IPS DF 4.7 (cell line): ENCODE measurements at regions not wholly inside any gene's neighbourhood (a gene's known extent, or its start where the extent isn't known, plus 50 kb on each side); places are given as distances from the start of the nearest gene placed in this dataset.
"Not testable (repeated sequence)": the region's sequence is repeated elsewhere in the genome, so short reads cannot be mapped to it uniquely, and the experiment has no call there.

Source experiments
- DNase-seq: peaks from one replicate; pipeline ENCODE4 v3.0.0-alpha.2; 2013; ENCODE audit warnings: low spot score; ENCODE audit errors: extremely low read depth

DNA sequence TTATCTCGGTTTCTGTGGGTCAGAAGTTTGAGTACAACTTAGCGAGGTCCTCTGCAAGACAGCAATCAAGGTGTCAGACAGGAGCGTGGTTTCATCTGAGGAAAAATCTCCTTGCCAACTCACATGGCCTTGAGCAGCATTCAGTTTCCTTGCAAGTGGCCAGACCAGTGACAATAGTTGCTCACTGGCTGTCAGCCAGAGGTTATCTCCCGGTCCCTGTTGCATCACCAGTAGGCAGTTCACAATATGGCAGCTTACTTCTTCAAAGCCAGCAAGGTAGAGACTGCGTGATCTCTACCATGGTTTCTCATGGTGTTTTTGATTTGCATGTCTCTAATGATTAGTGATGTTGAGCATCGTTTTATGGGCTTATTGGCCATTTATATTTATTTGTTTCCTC lies 143.8 kb upstream of the DAAM1 start:
- DNase-seq, result no peak

DNA sequence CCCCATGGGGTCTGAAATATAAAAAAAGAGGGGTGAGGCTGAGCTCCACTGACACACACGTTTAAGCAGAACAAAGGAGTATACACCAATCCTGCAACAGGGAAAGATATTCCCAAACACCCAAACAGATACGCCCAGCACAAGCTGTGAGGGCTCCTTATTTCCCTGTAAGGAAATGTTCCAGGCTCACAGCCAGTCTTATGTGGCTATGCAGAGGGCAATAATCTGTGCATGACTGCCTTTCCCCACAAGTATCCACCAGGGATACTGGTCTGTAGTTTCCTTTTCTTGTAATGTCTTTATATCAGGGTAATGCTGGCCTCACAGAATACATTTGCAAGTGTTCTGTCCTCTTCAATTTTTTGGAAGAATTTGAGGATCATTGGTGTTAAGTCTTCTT lies 141.7 kb upstream of the DAAM1 start:
- DNase-seq, result no peak

DNA sequence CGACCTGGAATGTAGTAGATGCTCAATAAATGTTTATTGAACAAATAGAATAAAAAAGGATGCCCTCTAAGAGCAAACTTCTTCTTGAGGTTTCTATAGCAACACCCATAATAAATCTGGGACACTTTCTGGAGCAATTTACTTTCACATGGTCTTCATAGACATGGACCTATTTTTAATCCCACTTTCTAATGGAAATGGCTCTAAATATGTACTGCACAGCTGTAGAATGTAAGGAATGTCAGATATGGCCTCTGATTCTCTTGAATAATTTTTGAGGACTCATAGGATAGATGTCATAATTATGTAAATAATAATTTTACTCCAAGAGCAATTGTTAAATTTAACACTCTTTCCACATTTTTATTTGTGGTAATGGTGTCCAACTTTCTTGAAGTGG lies 133.5 kb upstream of the DAAM1 start:
- DNase-seq, result no peak

DNA sequence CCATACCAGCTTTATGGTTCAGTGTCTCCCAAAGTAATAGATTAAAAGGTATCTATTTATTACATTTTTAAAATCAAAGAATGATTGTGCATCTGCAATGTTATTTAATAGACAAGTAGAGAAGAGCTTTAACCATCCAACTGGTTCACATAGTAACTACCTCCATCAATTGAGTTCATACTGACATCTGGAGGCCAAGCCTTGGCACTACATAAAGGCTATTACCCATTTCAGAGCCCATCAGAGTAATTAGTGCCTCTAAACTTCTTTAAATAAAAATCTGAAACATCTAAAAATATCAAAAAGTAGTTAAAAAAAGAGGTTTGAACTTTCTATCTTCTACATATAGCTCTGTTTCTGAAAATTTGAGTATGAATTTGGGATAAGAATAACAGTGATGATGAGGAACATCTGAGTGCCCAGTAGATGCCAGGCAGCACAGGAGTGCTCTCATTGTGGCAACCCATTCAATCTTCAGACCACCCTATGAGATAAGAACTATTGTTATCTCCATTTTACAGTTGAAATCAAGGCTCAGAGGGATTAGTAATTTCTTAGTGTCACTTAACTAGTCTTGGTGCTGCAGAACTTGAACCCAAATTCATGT lies 132.9 kb upstream of the DAAM1 start:
- DNase-seq, result peak; percentile 3

DNA sequence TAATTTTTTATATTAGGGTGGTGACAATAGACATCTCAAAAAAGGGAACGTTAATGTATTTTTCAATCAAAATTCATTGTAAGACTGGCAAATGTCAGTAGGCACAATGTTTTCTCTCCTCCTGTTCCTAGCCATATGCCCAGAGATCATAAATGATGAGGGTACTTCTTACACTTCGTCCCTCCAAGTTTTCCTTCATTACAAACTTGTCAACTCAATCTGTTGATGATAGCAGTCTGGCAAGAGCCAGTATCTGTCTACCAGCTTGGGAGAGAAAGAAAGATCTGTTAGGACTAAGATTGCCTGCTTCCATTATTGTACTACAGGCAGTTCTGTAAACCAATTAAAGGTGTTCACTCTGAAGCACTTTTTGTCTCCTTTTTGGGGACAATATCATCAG lies 130.9 kb upstream of the DAAM1 start:
- DNase-seq, result no peak

DNA sequence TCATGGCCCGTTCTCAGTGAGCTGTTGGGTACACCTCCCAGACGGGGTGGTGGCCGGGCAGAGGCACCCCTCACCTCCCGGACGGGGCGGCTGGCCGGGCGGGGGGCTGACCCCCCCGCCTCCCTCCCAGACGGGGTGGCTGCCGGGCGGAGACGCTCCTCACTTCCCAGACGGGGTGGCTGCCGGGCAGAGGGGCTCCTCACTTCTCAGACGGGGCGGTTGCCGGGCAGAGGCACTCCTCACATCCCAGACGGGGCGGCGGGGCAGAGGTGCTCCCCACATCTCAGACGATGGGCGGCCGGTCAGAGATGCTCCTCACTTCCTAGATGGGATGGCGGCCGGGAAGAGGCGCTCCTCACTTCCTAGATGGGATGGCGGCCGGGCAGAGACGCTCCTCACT lies 129.7 kb upstream of the DAAM1 start:
- not testable (repeated sequence) for DNase-seq

DNA sequence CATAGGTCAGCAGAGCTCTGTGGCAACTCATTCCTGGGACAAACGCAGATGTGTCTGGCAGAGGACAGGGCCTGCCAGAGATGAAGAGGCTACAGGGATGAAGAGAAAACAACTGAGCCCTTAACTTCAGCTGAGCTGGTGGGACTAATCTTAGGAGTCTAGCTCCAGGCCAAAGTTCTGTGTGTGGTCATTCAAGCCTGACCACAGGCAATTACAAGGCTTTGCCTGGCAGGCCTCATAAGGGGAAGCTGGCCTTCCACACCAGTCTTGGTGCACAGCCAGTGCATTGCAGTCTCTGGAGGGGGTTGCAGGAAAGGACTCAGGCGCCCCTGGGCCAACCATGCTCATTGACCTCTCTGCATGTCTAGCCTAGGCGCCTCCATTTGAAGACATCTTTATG lies 127.6 kb upstream of the DAAM1 start:
- no peak for DNase-seq

DNA sequence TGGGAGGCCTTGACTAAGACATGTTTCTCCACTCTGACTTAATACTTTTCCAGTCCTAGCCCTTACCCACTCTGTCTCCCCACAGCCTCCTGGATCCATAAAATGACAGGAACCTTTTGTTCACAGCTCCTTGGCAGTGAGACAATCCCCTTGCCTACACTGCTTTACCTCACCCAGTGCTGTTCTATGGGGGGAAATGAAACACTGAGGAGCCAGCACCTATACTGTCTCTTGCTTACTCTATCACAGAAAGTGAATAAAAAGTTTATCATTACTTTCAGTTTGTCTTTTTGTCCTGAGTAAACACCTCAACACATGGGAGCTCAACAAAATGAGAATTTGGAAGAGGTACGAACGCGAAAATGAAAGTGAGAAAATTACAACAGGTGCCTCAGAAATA lies 127.2 kb upstream of the DAAM1 start:
- no peak for DNase-seq

DNA sequence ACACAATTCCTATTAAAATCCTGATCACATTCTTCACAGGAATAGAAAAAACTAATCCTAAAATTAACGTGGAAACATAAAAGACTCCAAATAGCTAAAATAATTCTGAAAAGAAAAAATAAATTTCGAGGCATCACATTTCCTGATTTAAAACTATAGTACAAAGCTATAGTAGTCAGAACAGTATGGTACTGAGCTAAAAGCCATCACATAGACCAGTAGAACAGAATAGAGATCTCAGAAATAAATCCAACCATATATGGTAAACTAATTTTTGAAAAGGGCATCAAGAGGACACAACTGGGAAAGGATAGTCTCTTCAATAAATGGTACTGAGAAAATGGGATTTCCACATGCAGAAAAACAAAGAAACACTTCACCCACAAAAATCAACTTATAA lies 125.2 kb upstream of the DAAM1 start:
- DNase-seq, result no peak

DNA sequence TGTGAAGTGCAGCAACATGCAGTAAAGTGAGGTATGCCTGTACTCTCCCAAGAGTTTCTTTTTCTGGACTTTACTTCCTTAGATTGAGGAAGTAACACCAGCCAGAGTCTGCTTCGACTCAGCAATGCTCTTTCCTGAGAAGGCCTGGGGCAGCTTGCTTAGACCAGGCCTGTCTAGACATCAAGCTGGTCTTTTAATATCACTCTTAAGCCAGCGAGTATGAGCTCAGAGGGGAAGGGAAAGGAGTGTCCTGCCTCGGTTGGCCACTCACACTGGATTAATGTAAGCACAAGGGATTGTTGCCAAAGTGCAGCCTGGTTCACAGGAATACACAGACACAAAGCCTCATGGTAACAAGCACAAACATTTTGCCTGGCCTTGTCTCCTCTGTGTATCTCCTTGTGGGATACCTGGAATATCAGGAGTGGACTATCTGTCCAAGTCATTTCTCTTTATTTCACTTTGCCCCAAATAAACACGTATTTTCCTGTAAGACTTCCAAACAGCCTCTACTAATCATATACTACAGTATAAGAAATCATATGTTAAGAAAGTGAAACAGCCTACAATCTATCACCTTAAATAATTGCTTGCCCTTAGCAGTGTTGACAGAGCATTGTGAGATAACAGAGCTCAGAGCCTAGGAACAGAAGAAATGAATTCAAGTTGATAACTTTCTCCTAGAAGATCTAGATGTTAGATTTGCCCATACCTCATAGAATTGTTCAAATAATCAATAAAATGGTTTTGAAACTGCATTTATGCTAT lies 121.2 kb upstream of the DAAM1 start:
- no peak for DNase-seq

DNA sequence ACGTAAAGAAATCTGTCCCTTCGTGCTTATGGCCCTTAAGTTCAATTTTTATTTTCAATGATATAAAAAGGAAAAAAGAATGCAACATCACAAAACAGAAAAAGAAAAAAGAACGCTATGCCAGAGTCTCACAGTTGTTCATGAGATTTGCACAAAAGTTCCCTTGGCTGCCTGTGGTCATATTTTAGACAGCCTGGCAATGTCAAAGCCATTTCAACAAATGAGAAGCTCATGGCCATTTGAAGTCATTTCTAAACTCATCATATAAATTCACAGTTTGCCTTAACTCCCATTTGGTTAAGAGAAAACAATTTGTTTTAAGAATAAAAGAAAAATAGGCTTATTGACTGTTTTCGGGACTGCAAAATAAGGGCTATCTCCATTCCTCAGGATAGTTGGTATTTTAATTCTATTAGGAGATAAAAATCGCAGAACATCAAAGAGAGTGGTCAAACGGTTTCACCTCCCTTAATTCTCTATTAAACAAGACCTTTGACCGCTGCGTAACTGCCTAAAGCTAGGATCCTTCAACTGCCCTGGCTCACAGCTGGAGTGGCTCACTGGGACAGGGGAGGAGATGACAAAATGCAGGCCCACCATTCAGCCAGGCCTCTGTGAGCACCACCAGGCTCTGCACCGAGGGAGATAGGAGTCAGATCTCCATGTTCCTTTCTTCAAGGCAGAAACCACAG lies 119.2 kb upstream of the DAAM1 start:
- DNase-seq, result no peak

DNA sequence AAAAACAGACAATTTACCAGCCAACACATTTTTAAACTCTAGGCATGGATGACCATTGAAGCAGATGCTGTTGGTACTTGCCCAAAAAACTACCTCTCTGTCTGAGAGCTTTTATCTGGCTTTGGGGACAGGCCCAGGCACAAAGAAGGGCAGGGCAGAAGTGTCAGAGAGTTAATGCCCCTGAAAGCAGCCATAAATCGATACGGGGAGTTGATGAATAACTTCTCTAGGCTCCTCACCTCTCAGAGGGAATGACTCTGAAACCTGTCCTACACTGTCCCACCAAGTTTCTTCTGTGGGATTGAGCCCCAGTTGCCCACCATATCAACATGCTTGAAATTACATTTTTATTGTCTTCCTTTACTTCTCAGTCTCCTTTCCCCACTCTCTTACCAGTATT lies 113.0 kb upstream of the DAAM1 start:
- no peak for DNase-seq

DNA sequence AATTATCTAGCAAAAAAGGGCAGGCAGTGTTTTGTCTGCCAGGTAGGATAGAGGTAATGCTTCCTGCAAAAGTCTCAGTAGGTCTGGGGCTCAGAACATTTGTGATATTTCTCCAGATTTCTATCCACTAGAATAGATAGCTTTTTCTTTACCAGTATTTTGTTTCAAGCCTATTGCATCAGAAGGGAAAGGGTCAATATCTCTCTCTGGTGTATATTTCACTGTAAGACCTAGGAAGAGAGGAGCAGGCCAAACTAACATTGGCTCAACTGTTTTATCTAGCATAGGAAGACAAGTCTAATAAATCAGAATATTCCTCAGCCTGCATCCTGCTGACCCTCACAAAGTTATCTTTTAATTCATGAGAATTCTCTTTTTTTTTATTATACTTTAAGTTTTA lies 106.7 kb upstream of the DAAM1 start:
- DNase-seq, result no peak

DNA sequence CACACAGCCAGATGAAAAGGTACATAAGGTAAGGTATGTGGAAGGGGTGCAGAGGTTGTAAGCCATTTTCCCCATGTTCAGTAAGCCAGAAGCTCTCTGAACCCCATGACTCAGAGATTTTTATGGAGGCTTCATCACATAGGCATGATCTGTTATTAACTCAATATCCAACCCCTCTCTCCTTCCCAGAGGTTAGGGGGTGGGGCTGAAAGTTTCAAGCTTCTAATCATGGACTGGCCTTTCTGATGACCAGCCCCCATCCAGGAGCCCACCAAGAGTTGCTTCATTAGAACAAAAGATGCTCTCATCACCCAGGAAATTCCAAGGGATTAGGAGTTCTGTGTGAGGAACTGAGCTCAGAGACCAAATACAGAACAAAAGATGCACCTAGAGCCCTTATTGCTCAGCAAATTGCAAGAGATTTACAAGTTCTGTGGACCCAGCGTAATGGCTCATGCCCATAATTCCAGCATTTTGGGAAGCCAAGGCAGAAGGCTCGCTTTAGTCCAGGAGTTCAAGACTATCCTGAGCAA lies 103.2 kb upstream of the DAAM1 start:
- no peak for DNase-seq

DNA sequence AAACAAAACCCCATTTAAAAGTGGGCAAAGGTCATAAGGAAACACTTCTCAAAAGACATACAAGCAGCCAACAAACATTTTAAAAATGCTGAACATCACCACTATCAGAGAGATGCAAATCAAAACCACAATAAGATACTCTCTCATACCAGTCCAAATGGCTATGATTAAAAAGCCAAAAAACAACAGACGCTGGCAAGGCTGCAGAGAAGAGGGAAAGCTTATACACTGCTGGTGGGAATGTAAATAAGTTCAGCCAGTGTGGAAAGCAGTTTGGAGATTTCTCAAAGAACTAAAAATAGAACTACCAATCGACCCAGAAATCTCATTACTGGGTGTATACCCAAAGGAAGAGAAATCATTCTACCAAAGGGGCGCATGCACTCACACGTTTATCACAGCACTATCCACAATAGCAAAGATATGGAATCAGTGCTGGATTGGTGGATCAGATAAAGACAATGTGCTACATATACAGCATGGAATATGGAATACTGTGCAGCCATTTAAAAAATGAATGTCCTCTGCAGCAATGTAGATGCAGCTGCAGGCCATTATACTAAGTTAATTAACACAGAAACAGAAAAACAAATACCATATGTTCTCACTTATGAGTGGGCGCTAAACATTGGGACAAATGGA lies 102.1 kb upstream of the DAAM1 start:
- DNase-seq, result no peak

DNA sequence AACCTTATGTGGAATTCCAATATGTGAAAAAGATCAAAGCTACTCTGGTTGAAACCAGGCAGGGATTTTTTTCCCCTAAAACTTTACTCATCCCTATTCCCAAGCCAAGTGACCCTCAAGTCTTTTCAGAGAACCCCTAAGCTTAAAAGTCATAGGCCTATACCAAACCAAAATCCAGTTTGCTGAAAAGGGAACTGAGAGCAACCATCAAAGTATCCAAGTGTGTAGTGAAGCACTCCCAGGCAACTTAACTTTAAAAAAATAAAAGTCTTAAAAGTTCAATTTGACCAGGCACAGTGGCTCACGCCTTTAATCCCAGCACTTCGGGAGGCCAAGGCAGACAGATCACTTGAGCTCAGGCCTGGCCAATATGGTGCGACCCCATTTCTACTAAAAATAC lies 101.2 kb upstream of the DAAM1 start:
- no peak for DNase-seq

DNA sequence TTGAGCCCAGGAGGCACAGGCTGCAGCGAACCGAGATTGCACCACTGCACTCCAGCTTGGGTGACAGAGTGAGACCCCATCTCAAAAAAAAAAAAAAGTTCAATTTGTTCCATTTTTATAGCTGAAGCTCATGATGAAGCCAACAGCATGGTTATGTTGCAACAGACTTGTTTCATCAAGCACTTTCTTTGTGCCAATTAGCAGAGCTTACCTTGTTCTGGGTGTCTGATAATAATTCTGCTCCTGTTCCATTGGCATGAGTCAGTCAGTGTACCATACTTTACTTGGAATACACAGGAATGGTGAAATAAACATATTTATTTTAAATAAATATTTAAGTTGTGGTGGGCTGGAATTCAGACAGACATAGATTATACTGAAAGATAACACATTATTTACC lies 100.8 kb upstream of the DAAM1 start:
- no peak for DNase-seq

DNA sequence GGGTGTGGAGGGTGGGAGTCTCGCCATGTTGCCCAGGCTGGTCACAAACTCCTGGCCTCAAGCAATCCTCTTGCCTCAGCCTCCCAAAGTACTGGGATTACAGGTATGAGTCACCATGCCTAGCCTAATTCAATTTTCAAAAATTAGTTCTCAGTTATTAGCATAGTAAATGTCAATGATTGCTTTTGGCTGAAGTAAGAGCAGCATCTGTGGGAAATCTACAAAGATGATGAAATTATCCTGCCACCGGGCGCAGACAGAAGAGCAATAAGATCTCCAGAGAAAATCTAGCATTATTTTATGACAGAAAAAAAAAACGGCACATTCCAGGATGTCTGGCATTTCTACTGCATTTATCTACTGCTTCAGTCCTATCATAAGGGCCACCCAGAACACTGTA lies 97.9 kb upstream of the DAAM1 start:
- DNase-seq, result no peak

DNA sequence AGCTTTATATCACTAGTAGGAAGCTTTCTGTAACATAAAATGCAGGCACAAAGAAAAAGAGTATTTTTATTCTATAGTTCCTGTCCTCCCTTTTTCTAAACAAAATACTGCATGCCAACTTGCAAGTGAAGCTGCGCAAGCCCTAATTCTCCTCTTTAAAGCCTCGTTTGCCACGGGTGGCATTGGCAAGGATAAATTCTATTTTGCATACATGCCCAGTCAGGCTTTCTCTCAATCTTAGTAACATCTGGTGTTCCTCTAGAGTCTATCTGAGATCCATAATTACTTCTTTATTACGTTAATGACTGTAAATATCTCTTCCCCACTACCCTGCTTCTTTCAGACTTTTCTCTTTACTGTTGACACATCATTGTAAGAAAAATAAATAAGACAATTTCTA lies 97.1 kb upstream of the DAAM1 start:
- DNase-seq, result no peak

DNA sequence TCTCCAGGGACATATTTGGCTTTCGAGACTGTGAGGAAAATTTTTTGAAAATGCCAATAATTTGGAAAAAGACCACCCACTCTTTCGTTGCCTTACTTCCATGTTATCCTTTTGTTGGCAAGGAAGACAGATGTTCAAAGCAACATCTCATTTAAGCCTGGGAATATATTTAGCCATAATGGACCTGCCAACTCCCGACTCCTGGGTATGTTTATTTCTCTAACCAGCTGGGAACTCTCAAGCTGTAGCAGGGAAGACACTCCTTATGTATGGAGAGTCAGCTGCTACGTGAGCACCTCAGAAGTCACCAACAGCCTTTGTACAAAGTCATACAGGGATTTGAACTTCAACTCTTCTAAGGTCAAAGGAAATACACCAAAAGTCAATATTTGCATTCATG lies 96.5 kb upstream of the DAAM1 start:
- no peak for DNase-seq

DNA sequence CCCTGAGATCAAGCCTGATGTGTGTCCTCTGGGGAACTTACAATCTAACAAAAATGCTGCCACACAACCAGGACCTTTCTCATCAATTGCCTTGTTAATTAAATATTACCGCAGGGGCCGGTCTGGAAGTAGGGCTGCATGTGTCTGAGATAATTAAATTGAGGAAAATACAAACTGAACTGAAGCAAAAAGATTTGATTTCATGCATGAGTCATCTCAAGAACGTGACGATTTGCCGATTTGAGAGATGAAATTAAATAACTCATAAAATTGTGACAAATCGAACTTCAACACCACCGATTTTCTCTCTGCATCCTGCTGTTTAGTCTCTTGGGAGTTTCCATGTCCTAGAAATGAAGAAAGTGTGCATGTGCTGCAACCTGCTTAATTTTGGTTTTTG lies 94.6 kb upstream of the DAAM1 start:
- DNase-seq, result no peak

DNA sequence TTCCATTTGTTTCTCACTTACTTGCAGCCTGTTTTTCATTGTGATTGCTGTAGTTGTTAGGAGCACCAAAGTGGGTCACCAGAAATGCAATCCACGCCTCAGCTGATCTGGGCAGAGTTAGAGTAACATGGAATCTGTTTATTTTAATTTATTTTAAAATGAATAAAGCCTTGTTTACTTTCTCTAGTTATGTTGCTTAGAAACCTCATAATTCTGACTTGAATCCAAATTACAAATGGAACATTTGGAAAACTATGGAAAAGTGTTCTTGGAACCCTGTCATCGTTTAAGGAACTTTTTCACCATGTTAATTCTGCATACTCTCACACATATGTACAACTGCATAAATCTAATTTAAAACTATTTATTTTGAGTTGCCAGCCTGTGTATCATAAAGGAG lies 92.2 kb upstream of the DAAM1 start:
- no peak for DNase-seq
